ENCODE measurements at regions not wholly inside any gene's neighbourhood (a gene's known extent, or its start where the extent isn't known, plus 50 kb on each side); places are given as distances from the start of the nearest gene placed in this dataset.

GRCh38 chr14:71384007-71384845 is 477.0 kb downstream of the PCNX1 start:
- Histone ChIP-seq H4K91ac (ENCODE audit: insufficient read depth, low read depth, low read length) (no peak overlapping the region), H3K4me2 (ENCODE audit: low read depth, low read length) (no peak overlapping the region), H2BK20ac (ENCODE audit: low read depth, low read length) (no peak overlapping the region), H4K5ac (ENCODE audit: low read depth, low read length) (no peak overlapping the region; the same call in 1 of the 2 replicates), H3K4ac (ENCODE audit: low read depth, low read length) (no peak overlapping the region), H4K20me1 (ENCODE audit: insufficient read depth, low read length) (peaks cover 3% of the 10 kb centered on the region; the same call in 1 of the 2 replicates), H4K8ac (ENCODE audit: low read depth in 2 of 2, low read length in 2 of 2) (no peak overlapping the region), H2BK15ac (ENCODE audit: low read depth, low read length) (no peak overlapping the region), H3K27ac (ENCODE audit: insufficient read depth, low read length) (no peak overlapping the region), H3K27me3 (ENCODE audit: control insufficient read depth, insufficient read depth, low read length) (no peaks in the 10 kb centered on the region), H3K23ac (ENCODE audit: low read depth, low read length) (no peak overlapping the region), H3K4me1 (ENCODE audit: control insufficient read depth, insufficient read depth, low read length) (peaks cover 6% of the 10 kb centered on the region; the same call in 1 of the 2 replicates), H2BK5ac (ENCODE audit: low read depth, low read length, poor library complexity, severe bottlenecking) (no peak overlapping the region), H3K36me3 (ENCODE audit: control insufficient read depth, insufficient read depth, low read length) (no peaks in the 10 kb centered on the region), H2AFZ (replicated peaks; ENCODE audit: low read length, poor library complexity) (no peak overlapping the region), H3K14ac (replicated peaks; ENCODE audit: low read depth, low read length) (no peak overlapping the region), H3K4me3 (ENCODE audit: insufficient read depth, low read depth, low read length) (no peak overlapping the region), H3K56ac (ENCODE audit: extremely low read depth, insufficient read depth, low read length) (no peak overlapping the region), H2BK120ac (ENCODE audit: low read depth, low read length) (no peak overlapping the region), H3K9ac (ENCODE audit: low read depth, low read length) (no peak overlapping the region), H3K18ac (ENCODE audit: low read depth, low read length) (no peak overlapping the region), H2AK5ac (ENCODE audit: low read depth, low read length) (no peak overlapping the region), H3K9me3 (ENCODE audit: control insufficient read depth, insufficient read depth, low read length) (no peaks in the 10 kb centered on the region), H2AK9ac (replicated peaks; ENCODE audit: low read depth, low read length, poor library complexity) (no peak overlapping the region), H3K79me1 (ENCODE audit: low read depth in 1 of 2, low read length in 2 of 2) (peaks cover 21 to 73% of the 10 kb centered on the region in 2 experiments), H3K9me1 (ENCODE audit: insufficient read depth, low read length) (peaks cover 2% of the 10 kb centered on the region; the same call in 1 of the 2 replicates)
- BruUV-seq (replicated peaks): no TSS peak
- dilution Hi-C loops (cut with HindIII; ENCODE audit: low sequenced_read_pairs, unreplicated experiment): no loop called here
- no CpG with 5 or more reads among the region's 10 CpGs for WGBS, 2 experiments (ENCODE audit: extremely low coverage in 2 of 2, insufficient read length in 1 of 2)
- ChIA-PET POLR2A (ENCODE audit: unreplicated experiment) (no interaction called here), CTCF (no interaction called here)
- intact Hi-C loops (cut with micrococcal nuclease): loop anchor here (10.0 kb wide), 1 partner anchor 471 kb away; no protein-coding TSS in a partner anchor
- DNase-seq (no peak), ATAC-seq (ENCODE audit: low read depth) (no peak)
- TF ChIP-seq FOS (IDR thresholded peaks at IDR 0.05; ENCODE audit: low read depth, low read length) (no peak), MXI1 (IDR thresholded peaks at IDR 0.05; ENCODE audit: borderline replicate concordance, low read depth, low read length) (no peak), RAD21 (IDR thresholded peaks at IDR 0.05; ENCODE audit: low read length) (no peak), CTCF (conservative IDR thresholded peaks at IDR 0.05; ENCODE audit: low read depth, low read length) (no peak), ELK1 (IDR thresholded peaks at IDR 0.05; ENCODE audit: borderline replicate concordance, low read depth, low read length) (no peak), RCOR1 (IDR thresholded peaks at IDR 0.05; ENCODE audit: insufficient replicate concordance, low read length) (no peak), CHD1 (IDR thresholded peaks at IDR 0.05; ENCODE audit: low read depth, low read length) (no peak), POLR2A (IDR thresholded peaks at IDR 0.05; ENCODE audit: low read depth, low read length) (no peak), SMC3 (IDR thresholded peaks at IDR 0.05; ENCODE audit: low read depth, low read length) (no peak)
- in situ Hi-C loops (cut with MboI; ENCODE audit: low sequenced_read_pairs): no loop called here
